ENCODE measurements at regions not wholly inside any gene's neighbourhood (a gene's known extent, or its start where the extent isn't known, plus 50 kb on each side); places are given as distances from the start of the nearest gene placed in this dataset.

GRCh38 chr9:20219437-20219836, 402.9 kb downstream of the MLLT3 start:
- H3K27ac ChIP-seq (ENCODE audit: low read depth, low read length): no peak overlapping the region
- no peaks in the 10 kb centered on the region for H3K36me3 ChIP-seq (ENCODE audit: control insufficient read depth, insufficient read depth, low read length)
- no peaks in the 10 kb centered on the region for H3K9me3 ChIP-seq (ENCODE audit: control insufficient read depth, insufficient read depth, low read depth, low read length)
- H3K9ac ChIP-seq (ENCODE audit: low read length): no peak overlapping the region
- H3K4me3 ChIP-seq (ENCODE audit: low read depth, low read length): no peak overlapping the region
- no peaks in the 10 kb centered on the region for H3K27me3 ChIP-seq (ENCODE audit: control insufficient read depth, insufficient read depth, low read length)
- H3K4me1 ChIP-seq (ENCODE audit: control insufficient read depth, insufficient read depth, low read length): no peaks in the 10 kb centered on the region; the same call in 1 of the 2 replicates

DNA sequence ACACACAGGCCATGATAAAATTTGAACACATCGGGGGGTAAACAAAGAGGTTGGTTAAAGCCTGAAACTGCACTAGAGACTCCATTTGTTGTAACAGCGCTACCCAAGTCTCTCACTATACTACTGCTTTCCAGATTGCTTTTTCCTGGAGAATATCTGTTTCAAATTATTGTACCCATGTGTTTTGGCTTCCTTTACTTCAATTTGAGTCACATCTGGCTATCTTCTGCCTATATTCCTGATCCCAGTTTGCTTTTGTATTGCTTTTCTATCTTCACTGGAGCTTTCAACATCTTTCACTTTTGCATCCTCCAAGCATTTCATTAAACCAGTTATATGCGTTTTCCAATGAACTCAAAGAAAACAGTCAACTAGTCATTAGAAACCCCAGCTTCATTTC, 404.7 kb downstream of the MLLT3 start:
- Histone ChIP-seq H3K27me3 (ENCODE audit: control insufficient read depth, insufficient read depth, low read length) (no peaks in the 10 kb centered on the region), H3K27ac (ENCODE audit: low read depth, low read length) (no peak overlapping the region), H3K9me3 (ENCODE audit: control insufficient read depth, insufficient read depth, low read depth, low read length) (no peaks in the 10 kb centered on the region), H3K36me3 (ENCODE audit: control insufficient read depth, insufficient read depth, low read length) (no peaks in the 10 kb centered on the region), H3K4me3 (ENCODE audit: low read depth, low read length) (no peak overlapping the region), H3K9ac (ENCODE audit: low read length) (no peak overlapping the region), H3K4me1 (ENCODE audit: control insufficient read depth, insufficient read depth, low read length) (no peaks in the 10 kb centered on the region; the same call in 1 of the 2 replicates)

DNA sequence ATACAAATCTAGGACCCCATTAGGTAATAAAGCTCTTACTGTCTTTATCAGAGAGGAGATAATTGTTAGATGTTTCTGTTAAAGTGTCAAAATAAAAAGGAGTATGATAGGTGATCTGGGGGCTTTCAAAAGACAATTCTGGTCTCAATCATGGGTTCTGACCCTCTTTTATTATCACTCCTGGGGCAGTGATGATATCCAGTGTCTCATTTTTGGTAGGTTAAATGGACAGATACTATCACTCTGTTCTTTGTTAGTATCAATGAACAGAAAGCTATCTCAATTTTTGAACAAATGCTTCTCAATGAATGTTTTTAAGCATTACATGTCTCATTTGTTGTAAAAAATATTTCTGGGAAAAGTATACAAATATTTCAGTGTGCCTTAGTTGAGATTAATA, 405.9 kb downstream of the MLLT3 start:
- Histone ChIP-seq H3K27me3 (ENCODE audit: control insufficient read depth, insufficient read depth, low read length) (no peaks in the 10 kb centered on the region), H3K4me3 (ENCODE audit: low read depth, low read length) (no peak overlapping the region), H3K36me3 (ENCODE audit: control insufficient read depth, insufficient read depth, low read length) (no peaks in the 10 kb centered on the region), H3K9me3 (ENCODE audit: control insufficient read depth, insufficient read depth, low read depth, low read length) (no peaks in the 10 kb centered on the region), H3K4me1 (ENCODE audit: control insufficient read depth, insufficient read depth, low read length) (no peaks in the 10 kb centered on the region), H3K9ac (ENCODE audit: low read length) (no peak overlapping the region), H3K27ac (ENCODE audit: low read depth, low read length) (no peak overlapping the region)

GRCh38 chr9:20215552-20215951, 406.7 kb downstream of the MLLT3 start:
- Histone ChIP-seq H3K9ac (ENCODE audit: low read length) (no peak overlapping the region), H3K4me3 (ENCODE audit: low read depth, low read length) (no peak overlapping the region), H3K9me3 (ENCODE audit: control insufficient read depth, insufficient read depth, low read depth, low read length) (no peaks in the 10 kb centered on the region), H3K4me1 (ENCODE audit: control insufficient read depth, insufficient read depth, low read length) (no peaks in the 10 kb centered on the region), H3K27ac (ENCODE audit: low read depth, low read length) (no peak overlapping the region), H3K27me3 (ENCODE audit: control insufficient read depth, insufficient read depth, low read length) (no peaks in the 10 kb centered on the region), H3K36me3 (ENCODE audit: control insufficient read depth, insufficient read depth, low read length) (no peaks in the 10 kb centered on the region)

- no peak overlapping the region for H3K4me3 ChIP-seq (ENCODE audit: low read depth, low read length)
- H3K9me3 ChIP-seq (ENCODE audit: control insufficient read depth, insufficient read depth, low read depth, low read length): no peaks in the 10 kb centered on the region
- no peaks in the 10 kb centered on the region for H3K27me3 ChIP-seq (ENCODE audit: control insufficient read depth, insufficient read depth, low read length)
- H3K36me3 ChIP-seq (ENCODE audit: control insufficient read depth, insufficient read depth, low read length): no peaks in the 10 kb centered on the region
- H3K27ac ChIP-seq (ENCODE audit: low read depth, low read length): no peak overlapping the region
- H3K4me1 ChIP-seq (ENCODE audit: control insufficient read depth, insufficient read depth, low read length): no peaks in the 10 kb centered on the region
- no peak overlapping the region for H3K9ac ChIP-seq (ENCODE audit: low read length)
Measured at GRCh38 chr9:20212806-20213205, 409.5 kb downstream of the MLLT3 start.

DNA sequence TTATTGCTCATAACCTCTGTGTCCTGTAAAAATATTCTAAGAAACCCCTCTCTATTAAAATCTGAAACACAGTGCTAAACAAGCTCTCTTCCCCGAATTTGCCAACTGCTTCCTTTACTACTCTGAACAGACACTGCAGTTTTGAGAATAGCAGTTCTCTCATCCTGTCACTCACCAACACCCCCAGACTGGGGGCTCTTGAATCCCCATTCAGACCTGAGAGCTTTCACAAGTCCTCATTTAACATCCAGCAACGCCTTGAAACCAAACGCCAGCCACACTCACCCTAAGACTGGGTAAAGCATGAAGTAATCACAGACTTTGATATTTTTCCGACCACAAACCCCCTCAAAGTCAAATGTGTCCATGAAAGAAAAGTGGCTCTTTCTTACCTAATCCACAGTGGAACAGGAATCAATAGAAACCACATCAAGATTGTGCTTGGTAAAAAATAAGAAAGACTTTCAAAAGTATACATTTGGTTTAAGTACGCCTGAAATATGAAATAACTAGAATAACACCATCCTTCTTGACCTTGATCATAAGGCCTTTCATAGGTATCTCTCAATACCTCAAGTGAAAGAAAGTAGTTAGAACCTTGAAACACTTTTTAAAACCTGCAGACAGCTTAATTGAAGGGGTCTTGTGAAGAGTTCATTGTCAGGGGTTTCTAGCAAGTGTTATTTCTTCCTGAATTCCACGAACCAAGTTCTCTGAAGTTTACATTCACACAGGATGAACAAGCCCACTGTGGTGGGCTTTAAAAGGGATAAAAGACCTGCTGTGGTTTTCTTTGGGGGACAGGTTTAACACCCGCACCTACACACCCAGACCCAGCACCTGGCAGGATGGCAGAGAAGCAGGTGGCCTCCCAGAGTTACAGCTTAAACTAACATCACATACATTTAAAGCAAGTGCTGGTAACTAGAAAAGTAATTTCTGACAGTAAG, 412.6 kb downstream of the MLLT3 start:
- Histone ChIP-seq H3K9me3 (ENCODE audit: control insufficient read depth, insufficient read depth, low read depth, low read length) (no peaks in the 10 kb centered on the region), H3K4me3 (ENCODE audit: low read depth, low read length) (no peak overlapping the region), H3K27me3 (ENCODE audit: control insufficient read depth, insufficient read depth, low read length) (no peaks in the 10 kb centered on the region), H3K9ac (ENCODE audit: low read length) (no peak overlapping the region), H3K27ac (ENCODE audit: low read depth, low read length) (no peak overlapping the region), H3K4me1 (ENCODE audit: control insufficient read depth, insufficient read depth, low read length) (no peaks in the 10 kb centered on the region), H3K36me3 (ENCODE audit: control insufficient read depth, insufficient read depth, low read length) (no peaks in the 10 kb centered on the region)

DNA sequence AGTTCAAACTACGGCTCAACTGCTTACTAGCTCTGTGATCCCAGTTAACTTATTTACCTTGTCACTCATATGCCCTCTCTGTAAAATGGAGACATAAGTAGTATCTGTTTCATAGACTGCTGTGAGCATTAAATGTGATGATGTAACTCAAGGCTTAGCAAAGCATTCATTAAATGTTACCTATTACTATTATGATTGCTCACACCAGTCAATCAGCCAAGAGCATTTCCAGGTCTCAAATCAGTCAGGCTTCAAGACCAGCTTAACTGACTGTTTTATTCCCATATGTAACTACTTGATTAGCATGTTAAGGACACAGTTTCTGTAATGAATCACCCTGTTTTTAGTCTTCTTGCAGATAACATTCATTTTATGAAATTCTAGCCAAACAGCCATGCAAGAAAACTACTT, 413.3 kb downstream of the MLLT3 start:
- Histone ChIP-seq H3K9ac (ENCODE audit: low read length) (no peak overlapping the region), H3K4me1 (ENCODE audit: control insufficient read depth, insufficient read depth, low read length) (no peaks in the 10 kb centered on the region), H3K27ac (ENCODE audit: low read depth, low read length) (no peak overlapping the region), H3K9me3 (ENCODE audit: control insufficient read depth, insufficient read depth, low read depth, low read length) (no peaks in the 10 kb centered on the region), H3K4me3 (ENCODE audit: low read depth, low read length) (no peak overlapping the region), H3K27me3 (ENCODE audit: control insufficient read depth, insufficient read depth, low read length) (no peaks in the 10 kb centered on the region), H3K36me3 (ENCODE audit: control insufficient read depth, insufficient read depth, low read length) (no peaks in the 10 kb centered on the region)

DNA sequence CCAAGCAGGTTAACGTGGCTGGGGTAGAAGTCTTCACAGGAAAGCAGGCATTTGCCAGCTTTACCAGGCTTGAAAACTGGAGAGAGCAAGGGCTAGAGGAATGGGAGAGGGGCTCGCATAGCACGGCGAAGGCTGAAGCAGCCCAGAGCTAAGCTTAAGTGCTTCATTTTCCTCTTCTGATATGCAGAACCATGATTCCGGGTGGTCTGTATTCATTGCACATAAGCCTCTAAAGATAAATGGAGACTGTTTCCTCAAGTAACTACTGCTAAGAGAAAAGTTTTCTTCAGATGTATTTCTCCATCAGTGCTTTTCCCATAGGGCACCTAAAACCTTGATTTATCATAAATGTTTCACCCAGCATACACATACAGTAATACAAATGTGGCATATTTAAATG, 414.1 kb downstream of the MLLT3 start:
- Histone ChIP-seq H3K9me3 (ENCODE audit: control insufficient read depth, insufficient read depth, low read depth, low read length) (no peaks in the 10 kb centered on the region), H3K27ac (ENCODE audit: low read depth, low read length) (no peak overlapping the region)

GRCh38 chr9:20207176-20207575, 415.1 kb downstream of the MLLT3 start:
- Histone ChIP-seq H3K9me3 (ENCODE audit: control insufficient read depth, insufficient read depth, low read depth, low read length) (no peaks in the 10 kb centered on the region), H3K4me1 (ENCODE audit: control insufficient read depth, insufficient read depth, low read length) (0 out of 2 replicates have a peak, but pooled peaks cover 3% of the 10 kb centered on the region), H3K9ac (ENCODE audit: low read length) (no peak overlapping the region), H3K4me3 (ENCODE audit: low read depth, low read length) (no peak overlapping the region), H3K36me3 (ENCODE audit: control insufficient read depth, insufficient read depth, low read length) (no peaks in the 10 kb centered on the region), H3K27ac (ENCODE audit: low read depth, low read length) (no peak overlapping the region), H3K27me3 (ENCODE audit: control insufficient read depth, insufficient read depth, low read length) (no peaks in the 10 kb centered on the region)

More for the DNA sequence above, 414.1 kb downstream of the MLLT3 start:
- H3K4me3 ChIP-seq (ENCODE audit: low read depth, low read length): no peak overlapping the region
- no peaks in the 10 kb centered on the region for H3K36me3 ChIP-seq (ENCODE audit: control insufficient read depth, insufficient read depth, low read length)
- no peak overlapping the region for H3K9ac ChIP-seq (ENCODE audit: low read length)
- no peaks in the 10 kb centered on the region for H3K4me1 ChIP-seq (ENCODE audit: control insufficient read depth, insufficient read depth, low read length)
- no peaks in the 10 kb centered on the region for H3K27me3 ChIP-seq (ENCODE audit: control insufficient read depth, insufficient read depth, low read length)

- Histone ChIP-seq H3K36me3 (ENCODE audit: control insufficient read depth, insufficient read depth, low read length) (no peaks in the 10 kb centered on the region), H3K27ac (ENCODE audit: low read depth, low read length) (no peak overlapping the region), H3K4me3 (ENCODE audit: low read depth, low read length) (no peak overlapping the region), H3K27me3 (ENCODE audit: control insufficient read depth, insufficient read depth, low read length) (no peaks in the 10 kb centered on the region), H3K9me3 (ENCODE audit: control insufficient read depth, insufficient read depth, low read depth, low read length) (no peaks in the 10 kb centered on the region), H3K9ac (ENCODE audit: low read length) (no peak overlapping the region), H3K4me1 (ENCODE audit: control insufficient read depth, insufficient read depth, low read length) (peaks cover 5% of the 10 kb centered on the region; the same call in 1 of the 2 replicates)
Measured at GRCh38 chr9:20205821-20206220, 416.5 kb downstream of the MLLT3 start.

DNA sequence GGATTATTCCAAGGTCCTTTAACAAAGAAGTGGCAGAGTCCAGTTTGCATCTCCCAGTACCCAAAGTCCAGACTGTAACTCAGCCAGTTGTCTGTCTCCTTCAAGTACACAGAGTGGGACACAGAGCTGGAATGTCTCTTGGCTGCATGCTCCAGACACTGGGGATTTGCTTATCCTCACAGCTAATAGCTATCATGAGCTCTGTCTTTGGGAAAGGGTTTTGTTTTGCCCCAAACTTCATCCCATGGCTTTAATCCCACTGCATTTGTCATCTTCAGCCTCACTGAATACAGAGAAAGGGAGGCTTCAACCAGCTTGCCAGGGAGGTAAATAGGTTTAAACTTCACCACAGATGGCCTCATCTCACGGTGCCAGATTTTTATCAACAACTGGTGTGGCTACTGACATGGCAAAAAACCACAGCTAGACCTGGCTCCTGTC, 412.2 kb upstream of the SLC24A2 start:
- Histone ChIP-seq H3K9ac (ENCODE audit: low read length) (no peak overlapping the region), H3K27ac (ENCODE audit: low read depth, low read length) (no peak overlapping the region), H3K4me1 (ENCODE audit: control insufficient read depth, insufficient read depth, low read length) (peaks cover 16% of the 10 kb centered on the region), H3K36me3 (ENCODE audit: control insufficient read depth, insufficient read depth, low read length) (no peaks in the 10 kb centered on the region), H3K27me3 (ENCODE audit: control insufficient read depth, insufficient read depth, low read length) (no peaks in the 10 kb centered on the region), H3K4me3 (ENCODE audit: low read depth, low read length) (no peak overlapping the region), H3K9me3 (ENCODE audit: control insufficient read depth, insufficient read depth, low read depth, low read length) (no peaks in the 10 kb centered on the region)
